WI38 (cell line): ENCODE measurements at regions not wholly inside any gene's neighbourhood (a gene's known extent, or its start where the extent isn't known, plus 50 kb on each side); places are given as distances from the start of the nearest gene placed in this dataset.
"Not testable (repeated sequence)": the region's sequence is repeated elsewhere in the genome, so short reads cannot be mapped to it uniquely, and the experiment has no call there.

Experiments
- H3K4me3 ChIP-seq: 2 replicates; pipeline ENCODE4 v1.5.1; 2011; ENCODE audit warnings: low read depth, mild to moderate bottlenecking, control low read depth, low read length
- CTCF ChIP-seq: IDR thresholded peaks from 2 replicates; pipeline ENCODE4 v1.5.1; 2012; ENCODE audit warnings: low read depth, mild to moderate bottlenecking, control low read depth, low read length

- no peak for TF ChIP-seq CTCF
- H3K4me3 ChIP-seq, result no peak overlapping the region
Observed at GRCh38 chr4:61003301-61003700, 196.8 kb upstream of the ADGRL3 start.

- H3K4me3 ChIP-seq, result no peak overlapping the region
- no peak for TF ChIP-seq CTCF
Observed at GRCh38 chr4:61004651-61005170, 195.4 kb upstream of the ADGRL3 start.

GRCh38 chr4:61011051-61011450 is 189.1 kb upstream of the ADGRL3 start:
- no peak overlapping the region for H3K4me3 ChIP-seq
- no peak for TF ChIP-seq CTCF

- not testable (repeated sequence) for H3K4me3 ChIP-seq
Observed at GRCh38 chr4:61011936-61012335, 188.2 kb upstream of the ADGRL3 start.

- TF ChIP-seq CTCF, result no peak
- no peak overlapping the region for H3K4me3 ChIP-seq
Observed at GRCh38 chr4:61024610-61025009, 175.5 kb upstream of the ADGRL3 start.

- no peak for TF ChIP-seq CTCF
- no peak overlapping the region for H3K4me3 ChIP-seq
Observed at GRCh38 chr4:61027939-61028338, 172.2 kb upstream of the ADGRL3 start.

GRCh38 chr4:61036071-61036684 is 163.9 kb upstream of the ADGRL3 start:
- no peak for TF ChIP-seq CTCF
- no peak overlapping the region for H3K4me3 ChIP-seq

- TF ChIP-seq CTCF, result no peak
- H3K4me3 ChIP-seq, result no peak overlapping the region
Observed at GRCh38 chr4:61041527-61041926, 158.6 kb upstream of the ADGRL3 start.
